CD4-positive, alpha-beta T cell (primary cell): ENCODE measurements at regions not wholly inside any gene's neighbourhood (a gene's known extent, or its start where the extent isn't known, plus 50 kb on each side); places are given as distances from the start of the nearest gene placed in this dataset.

Source experiments
- ATAC-seq: fragments of 200-7000 bp; cut with Tn5 transposase; one replicate; pipeline ENCODE4 v1.10.0; 2022; ENCODE audit warnings: mild to moderate bottlenecking; ENCODE audit not compliant: poor library complexity
- CTCF ChIA-PET: fragments of 350-600 bp; sonication (Branson Sonifier 250); formaldehyde crosslinking; loops from one replicate; lab custom pipeline; 2021; ENCODE audit warnings: antibody characterized with exemption, inconsistent platforms; lab: Charles Lee
- POLR2A ChIA-PET: fragments of 350-600 bp; sonication (Branson Sonifier 250); formaldehyde crosslinking; loops from one replicate; lab custom pipeline; 2021; ENCODE audit warnings: antibody characterized with exemption, inconsistent platforms; lab: Charles Lee
- DNase-seq, 14 experiments: peaks; one replicate each; pipeline ENCODE4 v3.0.0-alpha.2; 2013 to 2020; ENCODE audit warnings: mixed read lengths in 2 of 14
- H3K27ac ChIP-seq, 2 donors: one replicate each; pipeline versions ENCODE4 v1.5.1 to v1.7.0; 2013; ENCODE audit warnings: low read length in 2 of 2, low read depth in 1 of 2, mild to moderate bottlenecking in 1 of 2
- H3K27me3 ChIP-seq, 2 experiments: 1 replicate in 1 of 2; 2 replicates in 1 of 2; pipeline versions ENCODE4 v1.6.1 to v1.7.0; 2013; ENCODE audit warnings: low read length in 2 of 2, control low read depth in 1 of 2, mild to moderate bottlenecking in 1 of 2, moderate library complexity in 1 of 2; ENCODE audit not compliant: insufficient read depth in 2 of 2, control insufficient read depth in 1 of 2
- H3K36me3 ChIP-seq: one replicate; pipeline ENCODE4 v1.6.1; 2013; ENCODE audit warnings: low read length, control low read depth; ENCODE audit not compliant: insufficient read depth
- H3K4me1 ChIP-seq: one replicate; pipeline ENCODE4 v1.6.1; 2013; ENCODE audit warnings: low read length, control low read depth; ENCODE audit not compliant: insufficient read depth
- H3K4me3 ChIP-seq: one replicate; pipeline ENCODE4 v1.5.1; 2013; ENCODE audit warnings: mild to moderate bottlenecking, low read length, moderate library complexity
- H3K9me3 ChIP-seq, 2 experiments: 1 replicate in 1 of 2; 2 replicates in 1 of 2; pipeline versions ENCODE4 v1.6.1 to v1.7.0; 2013; ENCODE audit warnings: low read length in 2 of 2, mild to moderate bottlenecking in 2 of 2, control low read depth in 1 of 2, moderate library complexity in 1 of 2; ENCODE audit not compliant: control insufficient read depth in 1 of 2, insufficient read depth in 1 of 2
- H3K27ac Mint-ChIP-seq: one replicate; pipeline ENCODE4 v1.8.0; 2020; ENCODE audit warnings: mixed read lengths
- H3K27me3 Mint-ChIP-seq: one replicate; pipeline ENCODE4 v1.8.0; 2021; ENCODE audit warnings: mixed read lengths
- H3K36me3 Mint-ChIP-seq: one replicate; pipeline ENCODE4 v1.8.0; 2021; ENCODE audit warnings: low read depth, mixed read lengths
- H3K4me1 Mint-ChIP-seq: one replicate; pipeline ENCODE4 v1.8.0; 2021; ENCODE audit warnings: low read depth, mixed read lengths
- H3K4me3 Mint-ChIP-seq: one replicate; pipeline ENCODE4 v1.8.0; 2020; ENCODE audit warnings: mild to moderate bottlenecking, mixed read lengths
- H3K9me3 Mint-ChIP-seq: one replicate; pipeline ENCODE4 v1.8.0; 2020; ENCODE audit warnings: mixed read lengths
- CTCF ChIP-seq: fragments of 200-600 bp; IDR thresholded peaks from one replicate; pipeline ENCODE4 v1.8.0; 2022; ENCODE audit warnings: antibody characterized with exemption, mild to moderate bottlenecking
- intact Hi-C, 2 experiments: fragments of 100-400 bp; cut with DNase I in 1 of 2; cut with micrococcal nuclease in 1 of 2; formaldehyde crosslinking; loops; one replicate each; pipeline versions ENCODE4 v1.15.1 to v1.9.0; 2023 to 2025; cut with DNase I, micrococcal nuclease

GRCh38 chr18:61198486-61198885 lies 134.7 kb upstream of the CDH20 start:
- no peaks in the 10 kb centered on the region for H3K36me3 Mint-ChIP-seq
- H3K27ac Mint-ChIP-seq, result no peak overlapping the region
- no peak for TF ChIP-seq CTCF
- H3K27me3 Mint-ChIP-seq, result no peaks in the 10 kb centered on the region
- no peak overlapping the region for H3K4me3 Mint-ChIP-seq
- intact Hi-C loops, result no loop called here
- no peak for ATAC-seq
- peaks cover 2% of the 10 kb centered on the region for H3K9me3 Mint-ChIP-seq
- no peak overlapping the region for H3K4me3 ChIP-seq
- no peaks in the 10 kb centered on the region for H3K4me1 Mint-ChIP-seq
- no peaks in the 10 kb centered on the region for H3K4me1 ChIP-seq
- peaks cover 0 to 3% of the 10 kb centered on the region in 2 experiments for H3K9me3 ChIP-seq
- H3K36me3 ChIP-seq, result no peaks in the 10 kb centered on the region
- no peaks in the 10 kb centered on the region for H3K27me3 ChIP-seq
- no peak overlapping the region for H3K27ac ChIP-seq
- ChIA-PET POLR2A (no interaction called here), CTCF (no interaction called here)
- no peak for DNase-seq

- ChIA-PET CTCF (no interaction called here), POLR2A (no interaction called here)
- no peak for TF ChIP-seq CTCF
- Mint-ChIP-seq H3K4me1 (no peaks in the 10 kb centered on the region), H3K9me3 (peaks cover under 1% of the 10 kb centered on the region), H3K27me3 (no peaks in the 10 kb centered on the region), H3K36me3 (no peaks in the 10 kb centered on the region), H3K27ac (no peak overlapping the region), H3K4me3 (no peak overlapping the region)
- DNase-seq (no peak), ATAC-seq (no peak)
- Histone ChIP-seq H3K27me3 (no peaks in the 10 kb centered on the region), H3K4me3 (no peak overlapping the region), H3K9me3 (peaks cover 0 to 3% of the 10 kb centered on the region in 2 experiments), H3K27ac (no peak overlapping the region), H3K36me3 (no peaks in the 10 kb centered on the region), H3K4me1 (no peaks in the 10 kb centered on the region)
- intact Hi-C loops, result no loop called here
Observed at GRCh38 chr18:61199171-61199848, 133.9 kb upstream of the CDH20 start.

DNA sequence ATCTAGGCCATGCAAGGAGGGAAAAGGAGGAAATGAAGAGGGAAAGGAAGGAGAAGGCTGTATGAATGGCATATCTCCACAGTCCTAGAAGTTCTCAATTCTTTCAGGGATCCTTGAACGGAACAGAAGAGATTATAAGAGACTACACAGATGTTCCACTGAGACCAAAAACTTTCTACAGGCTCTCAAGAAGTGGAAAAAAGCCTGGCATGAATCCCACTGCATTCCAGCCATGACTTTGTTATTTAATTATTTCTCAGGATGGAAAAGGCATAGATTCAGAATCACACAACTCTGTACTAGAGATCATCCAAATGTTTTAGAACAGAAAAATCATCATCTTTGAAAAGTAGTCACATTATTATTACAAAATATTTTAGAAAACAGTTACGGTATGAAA lies 131.7 kb upstream of the CDH20 start:
- H3K4me1 ChIP-seq, result no peaks in the 10 kb centered on the region
- no peak overlapping the region for H3K4me3 ChIP-seq
- Mint-ChIP-seq H3K36me3 (no peaks in the 10 kb centered on the region), H3K4me3 (no peak overlapping the region), H3K27ac (no peak overlapping the region), H3K4me1 (no peaks in the 10 kb centered on the region), H3K9me3 (no peaks in the 10 kb centered on the region), H3K27me3 (no peaks in the 10 kb centered on the region)
- no peak for TF ChIP-seq CTCF
- H3K9me3 ChIP-seq, result peaks cover 0 to 3% of the 10 kb centered on the region in 2 experiments
- intact Hi-C loops, result no loop called here
- ATAC-seq, result no peak
- no peaks in the 10 kb centered on the region for H3K27me3 ChIP-seq
- CTCF ChIA-PET, result no interaction called here
- no peaks in the 10 kb centered on the region for H3K36me3 ChIP-seq
- POLR2A ChIA-PET, result no interaction called here
- no peak overlapping the region for H3K27ac ChIP-seq
- no peak for DNase-seq
